IMR-90 (cell line): ENCODE measurements at regions not wholly inside any gene's neighbourhood (a gene's known extent, or its start where the extent isn't known, plus 50 kb on each side); places are given as distances from the start of the nearest gene placed in this dataset.

Source experiments
- ATAC-seq: fragments of 200-7000 bp; cut with Tn5 transposase; 2 replicates; pipeline ENCODE4 v1.9.1; 2020; ENCODE audit warnings: low read depth, mild to moderate bottlenecking, moderate library complexity
- BruUV-seq: library from RNA; stranded (reverse); fragments of 400-500 nt; replicated peaks from 2 replicates; lab custom pipeline; 2021; lab: Mats Ljungman, UMichigan
- CTCF ChIA-PET: fragments of 300-600 bp; formaldehyde crosslinking; extraction: SDS; loops from one replicate; lab custom pipeline; 2021; ENCODE audit warnings: antibody characterized with exemption; lab: Yijun Ruan, JAX
- POLR2A ChIA-PET: fragments of 300-600 bp; sonication (Branson Sonifier 250); formaldehyde crosslinking; loops from one replicate; lab custom pipeline; 2022; ENCODE audit warnings: antibody characterized with exemption; ENCODE audit not compliant: unreplicated experiment; lab: Charles Lee
- DNase-seq: peaks from one replicate; pipeline ENCODE4 v3.0.0; 2013
- H2AFZ ChIP-seq: replicated peaks from 2 replicates; pipeline ENCODE3; 2013; ENCODE audit warnings: low read length, mild to moderate bottlenecking; ENCODE audit not compliant: poor library complexity
- H2AK5ac ChIP-seq: 2 replicates; pipeline ENCODE4 v1.6.1; 2013; ENCODE audit warnings: low read depth, low read length, inconsistent platforms
- H2AK9ac ChIP-seq: replicated peaks from 2 replicates; pipeline ENCODE3; 2013; ENCODE audit warnings: mild to moderate bottlenecking, low read depth, low read length, moderate library complexity; ENCODE audit not compliant: poor library complexity
- H2BK120ac ChIP-seq: 2 replicates; pipeline ENCODE4 v1.6.1; 2013; ENCODE audit warnings: low read depth, low read length, inconsistent platforms
- H2BK15ac ChIP-seq: 3 replicates; pipeline ENCODE4 v1.6.1; 2013; ENCODE audit warnings: low read depth, low read length, inconsistent platforms
- H2BK20ac ChIP-seq: 2 replicates; pipeline ENCODE4 v1.6.1; 2013; ENCODE audit warnings: low read depth, mild to moderate bottlenecking, inconsistent platforms, low read length, moderate library complexity
- H2BK5ac ChIP-seq: 2 replicates; pipeline ENCODE4 v1.6.1; 2013; ENCODE audit warnings: mild to moderate bottlenecking, low read depth, low read length, inconsistent platforms; ENCODE audit not compliant: poor library complexity, severe bottlenecking
- H3K14ac ChIP-seq: replicated peaks from 2 replicates; pipeline ENCODE4 v1.6.1; 2013; ENCODE audit warnings: low read depth, low read length, inconsistent platforms
- H3K18ac ChIP-seq: 2 replicates; pipeline ENCODE4 v1.6.1; 2013; ENCODE audit warnings: low read depth, low read length, control low read depth
- H3K23ac ChIP-seq: 2 replicates; pipeline ENCODE4 v1.6.1; 2013; ENCODE audit warnings: low read depth, low read length, inconsistent platforms
- H3K27ac ChIP-seq: 2 replicates; pipeline ENCODE4 v1.5.1; 2013; ENCODE audit warnings: mild to moderate bottlenecking, control low read depth, low read length; ENCODE audit not compliant: insufficient read depth
- H3K27me3 ChIP-seq: 2 replicates; pipeline ENCODE4 v1.6.1; 2013; ENCODE audit warnings: low read length; ENCODE audit not compliant: control insufficient read depth, insufficient read depth
- H3K36me3 ChIP-seq: 2 replicates; pipeline ENCODE4 v1.6.1; 2013; ENCODE audit warnings: low read length, mixed read lengths; ENCODE audit not compliant: control insufficient read depth, insufficient read depth
- H3K4ac ChIP-seq: 2 replicates; pipeline ENCODE4 v1.6.1; 2013; ENCODE audit warnings: low read depth, low read length, inconsistent platforms
- H3K4me1 ChIP-seq: 2 replicates; pipeline ENCODE4 v1.6.1; 2013; ENCODE audit warnings: low read length, mixed read lengths; ENCODE audit not compliant: control insufficient read depth, insufficient read depth
- H3K4me2 ChIP-seq: 2 replicates; pipeline ENCODE4 v1.6.1; 2013; ENCODE audit warnings: low read depth, mild to moderate bottlenecking, control low read depth, low read length, moderate library complexity
- H3K4me3 ChIP-seq: 2 replicates; pipeline ENCODE4 v1.5.1; 2013; ENCODE audit warnings: low read depth, mild to moderate bottlenecking, control low read depth, low read length, moderate library complexity; ENCODE audit not compliant: insufficient read depth
- H3K56ac ChIP-seq: 2 replicates; pipeline ENCODE4 v1.6.1; 2013; ENCODE audit warnings: low read length, inconsistent platforms; ENCODE audit not compliant: insufficient read depth; ENCODE audit errors: extremely low read depth
- H3K79me1 ChIP-seq, 2 experiments: 2 replicates each; pipeline ENCODE4 v1.6.1; 2013; ENCODE audit warnings: low read length in 2 of 2, inconsistent platforms in 1 of 2, low read depth in 1 of 2
- H3K9ac ChIP-seq: 2 replicates; pipeline ENCODE4 v1.6.1; 2013; ENCODE audit warnings: low read depth, low read length, control low read depth
- H3K9me1 ChIP-seq: 2 replicates; pipeline ENCODE4 v1.6.1; 2013; ENCODE audit warnings: low read length, inconsistent platforms; ENCODE audit not compliant: insufficient read depth
- H3K9me3 ChIP-seq: 2 replicates; pipeline ENCODE4 v1.6.1; 2013; ENCODE audit warnings: low read length; ENCODE audit not compliant: control insufficient read depth, insufficient read depth
- H4K20me1 ChIP-seq: 2 replicates; pipeline ENCODE4 v1.6.1; 2013; ENCODE audit warnings: low read length, inconsistent platforms; ENCODE audit not compliant: insufficient read depth
- H4K5ac ChIP-seq: 2 replicates; pipeline ENCODE4 v1.6.1; 2013; ENCODE audit warnings: mild to moderate bottlenecking, low read depth, low read length, control low read depth
- H4K8ac ChIP-seq, 2 experiments: 2 replicates each; pipeline ENCODE4 v1.6.1; 2013; ENCODE audit warnings: low read depth in 2 of 2, low read length in 2 of 2, control low read depth in 1 of 2, inconsistent platforms in 1 of 2
- H4K91ac ChIP-seq: 2 replicates; pipeline ENCODE4 v1.6.1; 2013; ENCODE audit warnings: low read depth, low read length, inconsistent platforms; ENCODE audit not compliant: insufficient read depth
- BHLHE40 ChIP-seq: fragments of 150-350 bp; IDR thresholded peaks from 2 replicates; pipeline ENCODE4 v1.6.1; 2016; ENCODE audit warnings: mild to moderate bottlenecking, low read depth, low read length
- CEBPB ChIP-seq: IDR thresholded peaks from 2 replicates; pipeline ENCODE4 v1.6.1; 2012; ENCODE audit warnings: low read depth, low read length, improper control_type of control experiment
- CHD1 ChIP-seq: IDR thresholded peaks from 2 replicates; pipeline ENCODE4 v1.6.1; 2012; ENCODE audit warnings: low read depth, low read length, improper control_type of control experiment
- CTCF ChIP-seq: conservative IDR thresholded peaks from 2 replicates; pipeline ENCODE4 v1.5.1; 2012; ENCODE audit warnings: mild to moderate bottlenecking, low read depth, low read length, improper control_type of control experiment
- ELK1 ChIP-seq: fragments of 150-350 bp; IDR thresholded peaks from 2 replicates; pipeline ENCODE4 v1.6.1; 2016; ENCODE audit warnings: low read depth, mild to moderate bottlenecking, low read length, moderate library complexity, borderline replicate concordance
- FOS ChIP-seq: fragments of 150-350 bp; IDR thresholded peaks from 2 replicates; pipeline ENCODE4 v1.6.1; 2016; ENCODE audit warnings: low read depth, low read length
- MAFK ChIP-seq: IDR thresholded peaks from 2 replicates; pipeline ENCODE4 v1.6.1; 2012; ENCODE audit warnings: low read depth, low read length, improper control_type of control experiment
- MAZ ChIP-seq: IDR thresholded peaks from 2 replicates; pipeline ENCODE4 v1.6.1; 2012; ENCODE audit warnings: low read depth, mild to moderate bottlenecking, low read length, improper control_type of control experiment, moderate library complexity, borderline replicate concordance
- MXI1 ChIP-seq: IDR thresholded peaks from 2 replicates; pipeline ENCODE4 v1.6.1; 2012; ENCODE audit warnings: low read depth, mild to moderate bottlenecking, low read length, moderate library complexity, borderline replicate concordance
- NFE2L2 ChIP-seq: fragments of 150-350 bp; IDR thresholded peaks from 2 replicates; pipeline ENCODE4 v1.6.1; 2016; ENCODE audit warnings: low read depth, mild to moderate bottlenecking, low read length
- POLR2A ChIP-seq: IDR thresholded peaks from 2 replicates; pipeline ENCODE4 v1.6.1; 2012; ENCODE audit warnings: mild to moderate bottlenecking, low read depth, low read length
- RAD21 ChIP-seq: IDR thresholded peaks from 2 replicates; pipeline ENCODE4 v1.6.1; 2012; ENCODE audit warnings: low read length, improper control_type of control experiment
- RCOR1 ChIP-seq: IDR thresholded peaks from 2 replicates; pipeline ENCODE4 v1.6.1; 2012; ENCODE audit warnings: mild to moderate bottlenecking, low read length, improper control_type of control experiment; ENCODE audit not compliant: insufficient replicate concordance
- RFX5 ChIP-seq: IDR thresholded peaks from 2 replicates; pipeline ENCODE4 v1.8.0; 2012; ENCODE audit warnings: low read depth, mild to moderate bottlenecking, low read length, moderate library complexity
- SMC3 ChIP-seq: fragments of 150-350 bp; IDR thresholded peaks from 2 replicates; pipeline ENCODE4 v1.6.1; 2016; ENCODE audit warnings: low read depth, mild to moderate bottlenecking, antibody characterized with exemption, low read length, moderate library complexity
- USF2 ChIP-seq: fragments of 150-350 bp; IDR thresholded peaks from 2 replicates; pipeline ENCODE4 v1.6.1; 2017; ENCODE audit warnings: mild to moderate bottlenecking, antibody characterized with exemption, low read length, low read depth
- WGBS, 2 experiments: methylation state at CpG; one replicate each; pipeline versions ENCODE4 v1.1.5 to v1.1.7; 2013; ENCODE audit warnings: missing lambda C conversion rate in 2 of 2; ENCODE audit not compliant: insufficient read length in 1 of 2; ENCODE audit errors: extremely low coverage in 2 of 2; 5-methylcytosine and 5-hydroxymethylcytosine counted together
- dilution Hi-C: fragments of 300-500 bp; cut with HindIII; formaldehyde crosslinking; loops from one replicate; pipeline ENCODE4 v1.14.3; 2018; ENCODE audit warnings: low sequenced_read_pairs; ENCODE audit not compliant: unreplicated experiment
- in situ Hi-C: fragments of 300-500 bp; cut with MboI; formaldehyde crosslinking; loops from 3 replicates; pipeline ENCODE4 v1.14.3; 2019; ENCODE audit warnings: low sequenced_read_pairs, inconsistent platforms, mixed read lengths
- intact Hi-C: fragments of 100-400 bp; cut with micrococcal nuclease; formaldehyde crosslinking; loops from 2 replicates; pipeline ENCODE4 v1.10.0; 2022

- Histone ChIP-seq H4K8ac (no peak overlapping the region), H2BK5ac (no peak overlapping the region), H3K4me2 (no peak overlapping the region), H3K23ac (no peak overlapping the region), H2BK20ac (no peak overlapping the region), H2AFZ (no peak overlapping the region), H3K4me1 (peaks cover 18% of the 10 kb centered on the region), H2BK15ac (peak overlapping the region; percentile 56; the same call in 1 of the 3 replicates), H2BK120ac (no peak overlapping the region), H3K14ac (no peak overlapping the region; the same call in 1 of the 2 replicates), H3K27me3 (no peaks in the 10 kb centered on the region), H3K9me3 (peaks cover 3% of the 10 kb centered on the region), H3K4ac (no peak overlapping the region), H4K5ac (no peak overlapping the region; the same call in 1 of the 2 replicates), H3K79me1 (no peaks in the 10 kb centered on the region), H3K4me3 (no peak overlapping the region), H3K9ac (no peak overlapping the region), H4K91ac (no peak overlapping the region), H3K9me1 (0 out of 2 replicates have a peak, but pooled peaks cover 6% of the 10 kb centered on the region), H3K27ac (no peak overlapping the region), H3K56ac (no peak overlapping the region), H2AK9ac (no peak overlapping the region), H2AK5ac (peak overlapping the region; percentile 21; the same call in 1 of the 2 replicates), H3K18ac (no peak overlapping the region), H4K20me1 (no peaks in the 10 kb centered on the region), H3K36me3 (no peaks in the 10 kb centered on the region)
- ChIA-PET POLR2A (no interaction called here), CTCF (interaction anchor here (1.3 kb wide), 1 partner anchor 9 kb away, joined by 3 read pairs; no protein-coding TSS in a partner anchor)
- TF ChIP-seq ELK1: no peak
- TF ChIP-seq MXI1: no peak
- no peak for TF ChIP-seq CHD1
- no peak for TF ChIP-seq SMC3
- no peak for TF ChIP-seq RFX5
- no peak for TF ChIP-seq POLR2A
- TF ChIP-seq BHLHE40: no peak
- no peak for TF ChIP-seq RCOR1
- no peak for TF ChIP-seq RAD21
- no peak for TF ChIP-seq CTCF
- no peak for TF ChIP-seq USF2
- no peak for TF ChIP-seq FOS
- TF ChIP-seq CEBPB: no peak
- no peak for TF ChIP-seq MAFK
- TF ChIP-seq NFE2L2: no peak
- no peak for TF ChIP-seq MAZ
- dilution Hi-C loops (no loop called here), in situ Hi-C loops (no loop called here), intact Hi-C loops (loop anchor here (5.0 kb wide), 2 partner anchors 125 to 160 kb away; partner anchors contain the start of gene GAS1)
- peak; percentile 29 for DNase-seq
- WGBS, 2 experiments: no CpG with 5 or more reads among the region's 1 CpG
- no peak for ATAC-seq
- BruUV-seq: no TSS peak
These were observed 159.8 kb upstream of the GAS1 start for GRCh38 chr9:87107072-87107471.
